Ishikawa (cell line): ENCODE measurements at regions not wholly inside any gene's neighbourhood (a gene's known extent, or its start where the extent isn't known, plus 50 kb on each side); places are given as distances from the start of the nearest gene placed in this dataset.

Experiments
- CEBPB ChIP-seq: IDR thresholded peaks from 2 replicates; pipeline ENCODE4 v1.6.1; 2012
- CREB1 ChIP-seq: IDR thresholded peaks from 2 replicates; pipeline ENCODE4 v1.6.1; 2012; ENCODE audit warnings: low read depth
- EGR1 ChIP-seq: IDR thresholded peaks from 2 replicates; pipeline ENCODE4 v1.6.1; 2012
- EP300 ChIP-seq: IDR thresholded peaks from 2 replicates; pipeline ENCODE4 v1.6.1; 2012; ENCODE audit warnings: borderline replicate concordance
- FOXM1 ChIP-seq: IDR thresholded peaks from 2 replicates; pipeline ENCODE4 v1.6.1; 2012; ENCODE audit warnings: low read depth, borderline replicate concordance
- MAX ChIP-seq: IDR thresholded peaks from 2 replicates; pipeline ENCODE4 v1.6.1; 2012
- NFIC ChIP-seq: IDR thresholded peaks from 2 replicates; pipeline ENCODE4 v1.6.1; 2012
- RAD21 ChIP-seq: IDR thresholded peaks from 2 replicates; pipeline ENCODE4 v1.6.1; 2012; ENCODE audit warnings: low read depth
- REST ChIP-seq: IDR thresholded peaks from 2 replicates; pipeline ENCODE4 v1.6.1; 2012; ENCODE audit warnings: low read depth, mild to moderate bottlenecking
- TAF1 ChIP-seq: IDR thresholded peaks from 2 replicates; pipeline ENCODE4 v1.6.1; 2012; ENCODE audit warnings: low read depth, mild to moderate bottlenecking
- TCF12 ChIP-seq: IDR thresholded peaks from 2 replicates; pipeline ENCODE4 v1.6.1; 2012; ENCODE audit warnings: low read depth
- USF1 ChIP-seq: IDR thresholded peaks from 2 replicates; pipeline ENCODE4 v1.6.1; 2012
- YY1 ChIP-seq: IDR thresholded peaks from 2 replicates; pipeline ENCODE4 v1.6.1; 2012; ENCODE audit warnings: low read depth
- ZBTB7A ChIP-seq: IDR thresholded peaks from 2 replicates; pipeline ENCODE4 v1.6.1; 2012; ENCODE audit warnings: low read depth

GRCh38 chr2:220175967-220176366 lies 548.5 kb downstream of the SLC4A3 start:
- TF ChIP-seq MAX (no peak), TAF1 (no peak), NFIC (no peak), CEBPB (no peak), YY1 (no peak), CREB1 (no peak), ZBTB7A (no peak), REST (no peak), FOXM1 (no peak), EP300 (no peak), RAD21 (no peak), EGR1 (no peak), USF1 (no peak), TCF12 (no peak)
